Activated B cell treated with CpG ODN at 0.5 μM for 24 hours (primary cell): ENCODE measurements at regions not wholly inside any gene's neighbourhood (a gene's known extent, or its start where the extent isn't known, plus 50 kb on each side); places are given as distances from the start of the nearest gene placed in this dataset.

Experiments used
- ATAC-seq: fragments of 200-7000 bp; cut with Tn5 transposase; one replicate; pipeline ENCODE4 v1.10.0; 2021; ENCODE audit warnings: low read depth, mild to moderate bottlenecking, moderate library complexity
- CTCF ChIA-PET: fragments of 350-600 bp; sonication (Branson Sonifier 250); formaldehyde crosslinking; loops from one replicate; lab custom pipeline; 2021; ENCODE audit warnings: antibody characterized with exemption; lab: Charles Lee
- POLR2A ChIA-PET: fragments of 350-600 bp; sonication (Branson Sonifier 250); formaldehyde crosslinking; loops from one replicate; lab custom pipeline; 2021; ENCODE audit warnings: antibody characterized with exemption; lab: Charles Lee
- DNase-seq: peaks from one replicate; pipeline ENCODE4 v3.0.0; 2022
- H3K27ac Mint-ChIP-seq: one replicate; pipeline ENCODE4 v1.8.0; 2020; ENCODE audit warnings: mixed read lengths
- H3K27me3 Mint-ChIP-seq: one replicate; pipeline ENCODE4 v1.8.0; 2021; ENCODE audit warnings: mixed read lengths
- H3K36me3 Mint-ChIP-seq: one replicate; pipeline ENCODE4 v1.8.0; 2021; ENCODE audit warnings: low read depth, mixed read lengths
- H3K4me1 Mint-ChIP-seq: one replicate; pipeline ENCODE4 v1.8.0; 2021; ENCODE audit warnings: mixed read lengths
- H3K4me3 Mint-ChIP-seq: one replicate; pipeline ENCODE4 v1.8.0; 2020; ENCODE audit warnings: mild to moderate bottlenecking, mixed read lengths
- H3K9me3 Mint-ChIP-seq: one replicate; pipeline ENCODE4 v1.8.0; 2020; ENCODE audit warnings: mixed read lengths
- intact Hi-C: fragments of 100-400 bp; cut with micrococcal nuclease; formaldehyde crosslinking; loops from one replicate; pipeline ENCODE4 v1.15.1; 2024
- TF ChIP-seq, protein P1 (sequence below): fragments of 200-600 bp; IDR thresholded peaks from one replicate; pipeline ENCODE4 v1.8.0; 2022; ENCODE audit warnings: antibody characterized with exemption, mild to moderate bottlenecking

- TF ChIP-seq, protein P1, sequence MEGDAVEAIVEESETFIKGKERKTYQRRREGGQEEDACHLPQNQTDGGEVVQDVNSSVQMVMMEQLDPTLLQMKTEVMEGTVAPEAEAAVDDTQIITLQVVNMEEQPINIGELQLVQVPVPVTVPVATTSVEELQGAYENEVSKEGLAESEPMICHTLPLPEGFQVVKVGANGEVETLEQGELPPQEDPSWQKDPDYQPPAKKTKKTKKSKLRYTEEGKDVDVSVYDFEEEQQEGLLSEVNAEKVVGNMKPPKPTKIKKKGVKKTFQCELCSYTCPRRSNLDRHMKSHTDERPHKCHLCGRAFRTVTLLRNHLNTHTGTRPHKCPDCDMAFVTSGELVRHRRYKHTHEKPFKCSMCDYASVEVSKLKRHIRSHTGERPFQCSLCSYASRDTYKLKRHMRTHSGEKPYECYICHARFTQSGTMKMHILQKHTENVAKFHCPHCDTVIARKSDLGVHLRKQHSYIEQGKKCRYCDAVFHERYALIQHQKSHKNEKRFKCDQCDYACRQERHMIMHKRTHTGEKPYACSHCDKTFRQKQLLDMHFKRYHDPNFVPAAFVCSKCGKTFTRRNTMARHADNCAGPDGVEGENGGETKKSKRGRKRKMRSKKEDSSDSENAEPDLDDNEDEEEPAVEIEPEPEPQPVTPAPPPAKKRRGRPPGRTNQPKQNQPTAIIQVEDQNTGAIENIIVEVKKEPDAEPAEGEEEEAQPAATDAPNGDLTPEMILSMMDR = no peak
- intact Hi-C loops = no loop called here
- Mint-ChIP-seq H3K27me3 (no peaks in the 10 kb centered on the region), H3K4me3 (no peak overlapping the region), H3K27ac (no peak overlapping the region), H3K36me3 (no peaks in the 10 kb centered on the region), H3K4me1 (no peaks in the 10 kb centered on the region), H3K9me3 (no peaks in the 10 kb centered on the region)
- POLR2A ChIA-PET = no interaction called here
- CTCF ChIA-PET = no interaction called here
- ATAC-seq (no peak), DNase-seq (no peak)
These were observed 1270.2 kb upstream of the AGA start for GRCh38 chr4:178712486-178712885.

GRCh38 chr4:178738026-178738425 lies 1295.8 kb upstream of the AGA start:
- peaks cover 6% of the 10 kb centered on the region for H3K9me3 Mint-ChIP-seq
- no peak overlapping the region for H3K4me3 Mint-ChIP-seq
- H3K36me3 Mint-ChIP-seq = no peaks in the 10 kb centered on the region
- TF ChIP-seq, protein P1 = no peak
- DNase-seq (no peak), ATAC-seq (no peak)
- intact Hi-C loops = no loop called here
- ChIA-PET CTCF (no interaction called here), POLR2A (no interaction called here)
- H3K27me3 Mint-ChIP-seq = no peaks in the 10 kb centered on the region
- no peaks in the 10 kb centered on the region for H3K4me1 Mint-ChIP-seq
- H3K27ac Mint-ChIP-seq = no peak overlapping the region

DNA sequence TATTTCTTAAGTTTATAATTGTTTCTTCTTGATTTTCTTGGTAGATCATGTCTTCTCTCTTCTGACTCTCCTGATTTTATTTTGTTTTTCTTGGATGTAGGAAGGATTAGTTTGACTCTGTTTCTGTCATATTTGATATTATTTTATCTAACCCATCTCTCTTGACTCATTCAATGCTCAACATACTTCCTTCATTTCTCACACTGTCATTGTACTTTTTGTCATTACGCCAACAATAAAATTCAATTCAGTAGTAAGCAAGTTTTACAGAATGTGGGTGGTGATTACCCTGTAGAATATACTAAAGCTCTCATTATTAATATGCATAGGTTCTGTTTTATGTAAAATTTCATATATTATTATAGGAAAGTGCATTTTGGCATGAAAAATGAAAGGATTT lies 1303.0 kb upstream of the AGA start:
- H3K27ac Mint-ChIP-seq = no peak overlapping the region
- no peaks in the 10 kb centered on the region for H3K36me3 Mint-ChIP-seq
- intact Hi-C loops = no loop called here
- peaks cover 13% of the 10 kb centered on the region for H3K9me3 Mint-ChIP-seq
- POLR2A ChIA-PET = no interaction called here
- H3K4me3 Mint-ChIP-seq = no peak overlapping the region
- DNase-seq (no peak), ATAC-seq (no peak)
- TF ChIP-seq, protein P1 = no peak
- no peaks in the 10 kb centered on the region for H3K27me3 Mint-ChIP-seq
- CTCF ChIA-PET = no interaction called here
- H3K4me1 Mint-ChIP-seq = no peaks in the 10 kb centered on the region

- Mint-ChIP-seq H3K9me3 (peaks cover 5% of the 10 kb centered on the region), H3K36me3 (no peaks in the 10 kb centered on the region), H3K4me3 (no peak overlapping the region), H3K4me1 (no peaks in the 10 kb centered on the region), H3K27ac (no peak overlapping the region), H3K27me3 (no peaks in the 10 kb centered on the region)
- ChIA-PET POLR2A (no interaction called here), CTCF (no interaction called here)
- TF ChIP-seq, protein P1 = no peak
- intact Hi-C loops = no loop called here
- ATAC-seq (no peak), DNase-seq (no peak)
These were observed 1310.8 kb upstream of the AGA start for GRCh38 chr4:178752954-178753525.

GRCh38 chr4:178778496-178778895 lies 1336.3 kb upstream of the AGA start:
- CTCF ChIA-PET = no interaction called here
- Mint-ChIP-seq H3K9me3 (peaks cover 5% of the 10 kb centered on the region), H3K4me1 (no peaks in the 10 kb centered on the region), H3K27me3 (no peaks in the 10 kb centered on the region), H3K27ac (no peak overlapping the region), H3K4me3 (no peak overlapping the region), H3K36me3 (no peaks in the 10 kb centered on the region)
- intact Hi-C loops = no loop called here
- ATAC-seq (no peak), DNase-seq (no peak)
- TF ChIP-seq, protein P1 = no peak
- POLR2A ChIA-PET = no interaction called here
